Amygdala (tissue), 56 donors: ENCODE measurements at regions not wholly inside any gene's neighbourhood (a gene's known extent, or its start where the extent isn't known, plus 50 kb on each side); places are given as distances from the start of the nearest gene placed in this dataset.
"Not testable (repeated sequence)": the region's sequence is repeated elsewhere in the genome, so short reads cannot be mapped to it uniquely, and the experiment has no call there.

Source experiments
- DNase-seq, 56 donors: peaks; one replicate each; lab custom pipeline; 2025; lab: John Stamatoyannopoulos, UW

GRCh38 chr7:52782348-52782747, 253.1 kb upstream of the POM121L12 start:
- DNase-seq: no peak

GRCh38 chr7:52781250-52781649, 254.2 kb upstream of the POM121L12 start:
- DNase-seq: no peak

GRCh38 chr7:52779004-52779403, 256.4 kb upstream of the POM121L12 start:
- no peak for DNase-seq

GRCh38 chr7:52777051-52777822, 258.2 kb upstream of the POM121L12 start:
- DNase-seq: no peak

GRCh38 chr7:52775876-52776275, 259.6 kb upstream of the POM121L12 start:
- DNase-seq: no peak

- DNase-seq: no peak
These were observed 264.3 kb upstream of the POM121L12 start for GRCh38 chr7:52771177-52771576.

- no peak for DNase-seq
These were observed 270.8 kb upstream of the POM121L12 start for GRCh38 chr7:52764492-52765169.

GRCh38 chr7:52758356-52758755, 277.1 kb upstream of the POM121L12 start:
- no peak for DNase-seq

GRCh38 chr7:52753855-52754254, 281.6 kb upstream of the POM121L12 start:
- no peak for DNase-seq

GRCh38 chr7:52752891-52753290, 282.5 kb upstream of the POM121L12 start:
- no peak for DNase-seq

- no peak for DNase-seq
These were observed 285.6 kb upstream of the POM121L12 start for GRCh38 chr7:52749880-52750279.

- DNase-seq: no peak
These were observed 287.6 kb upstream of the POM121L12 start for GRCh38 chr7:52747817-52748216.

GRCh38 chr7:52741670-52742290, 293.7 kb upstream of the POM121L12 start:
- DNase-seq: no peak

GRCh38 chr7:52735656-52736055, 299.8 kb upstream of the POM121L12 start:
- DNase-seq: no peak

GRCh38 chr7:52728683-52729082, 306.8 kb upstream of the POM121L12 start:
- not testable (repeated sequence) for DNase-seq

GRCh38 chr7:52727632-52728031, 307.8 kb upstream of the POM121L12 start:
- no peak for DNase-seq

GRCh38 chr7:52726986-52727385, 308.4 kb upstream of the POM121L12 start:
- DNase-seq: no peak

GRCh38 chr7:52726493-52726892, 308.9 kb upstream of the POM121L12 start:
- no peak for DNase-seq

- DNase-seq: no peak
These were observed 311.8 kb upstream of the POM121L12 start for GRCh38 chr7:52723606-52724005.

GRCh38 chr7:52720856-52721255, 314.6 kb upstream of the POM121L12 start:
- no peak for DNase-seq

GRCh38 chr7:52719677-52720076, 315.8 kb upstream of the POM121L12 start:
- DNase-seq: no peak

GRCh38 chr7:52715701-52716100, 319.7 kb upstream of the POM121L12 start:
- no peak for DNase-seq
